SK-N-SH (cell line): ENCODE measurements at regions not wholly inside any gene's neighbourhood (a gene's known extent, or its start where the extent isn't known, plus 50 kb on each side); places are given as distances from the start of the nearest gene placed in this dataset.
A peak's percentile ranks its signal among the peaks of the same experiment; 100 is the strongest.

Experiments
- CTCF ChIA-PET: fragments of 300-600, 350-600 bp; formaldehyde crosslinking; extraction: SDS; loops from one replicate; lab custom pipeline; 2021; lab: Yijun Ruan, JAX
- POLR2A ChIA-PET: fragments of 350-600 bp; sonication (Branson Sonifier 250); formaldehyde crosslinking; extraction: SDS; loops from one replicate; lab custom pipeline; 2020; ENCODE audit warnings: antibody characterized with exemption, inconsistent platforms; lab: Yijun Ruan, JAX
- DNase-seq: peaks from one replicate; pipeline ENCODE4 v3.0.0; 2012
- H2AFZ ChIP-seq: fragments of 200-600 bp; sonication (generic); 2 replicates; pipeline ENCODE4 v1.8.1; 2016; ENCODE audit warnings: antibody characterized with exemption, mild to moderate bottlenecking, low read depth
- H3F3A ChIP-seq: fragments of 200-600 bp; sonication (generic); replicated peaks from 2 replicates; pipeline ENCODE3; 2016; ENCODE audit warnings: antibody characterized with exemption, mild to moderate bottlenecking; ENCODE audit not compliant: insufficient read depth
- H3K27ac ChIP-seq, 2 experiments: fragments of 200-500 bp in 1 of 2; fragments of 200-600 bp in 1 of 2; sonication (Bioruptor generic) in 1 of 2; sonication (generic), shearing (Covaris generic) in 1 of 2; 2 replicates each; pipeline versions ENCODE4 v1.5.1 to v1.6.1; 2014 to 2016; ENCODE audit warnings: low read depth in 2 of 2, inconsistent platforms in 1 of 2, low read length in 1 of 2, mild to moderate bottlenecking in 1 of 2, mixed read lengths in 1 of 2
- H3K27me3 ChIP-seq: fragments of 200-600 bp; sonication (generic), shearing (Covaris generic); 2 replicates; pipeline ENCODE4 v1.6.1; 2016; ENCODE audit warnings: mixed run types; ENCODE audit not compliant: insufficient read depth
- H3K36me3 ChIP-seq, 2 experiments: fragments of 200-500 bp in 1 of 2; fragments of 200-600 bp in 1 of 2; sonication (Bioruptor generic) in 1 of 2; sonication (generic) in 1 of 2; replicated peaks in 1 of 2; 2 replicates each; pipeline versions ENCODE3 to v1.5.1; 2014 to 2016; ENCODE audit warnings: low read length in 1 of 2, mild to moderate bottlenecking in 1 of 2; ENCODE audit not compliant: insufficient read depth in 2 of 2, control insufficient read depth in 1 of 2
- H3K4me1 ChIP-seq, 2 experiments: fragments of 200-500 bp in 1 of 2; fragments of 200-600 bp in 1 of 2; sonication (Bioruptor generic) in 1 of 2; sonication (generic), shearing (Covaris generic) in 1 of 2; 2 replicates each; pipeline versions ENCODE4 v1.5.1 to v1.6.1; 2014 to 2016; ENCODE audit warnings: low read depth in 1 of 2, low read length in 1 of 2, mixed run types in 1 of 2; ENCODE audit not compliant: insufficient read depth in 2 of 2, control insufficient read depth in 1 of 2
- H3K4me2 ChIP-seq: fragments of 200-600 bp; sonication (generic), shearing (Covaris generic); 2 replicates; pipeline ENCODE4 v1.6.1; 2017; ENCODE audit warnings: mixed run types
- H3K4me3 ChIP-seq, 2 experiments: fragments of 200-500 bp in 1 of 2; fragments of 200-600 bp in 1 of 2; sonication (Bioruptor generic) in 1 of 2; sonication (generic), shearing (Covaris generic) in 1 of 2; 2 replicates each; pipeline versions ENCODE4 v1.5.1 to v1.8.1; 2014 to 2016; ENCODE audit warnings: low read depth in 2 of 2, inconsistent platforms in 1 of 2, low read length in 1 of 2, mild to moderate bottlenecking in 1 of 2, mixed read lengths in 1 of 2, moderate library complexity in 1 of 2
- H3K79me2 ChIP-seq: fragments of 200-600 bp; sonication (generic); 2 replicates; pipeline ENCODE4 v1.8.1; 2017; ENCODE audit warnings: mild to moderate bottlenecking; ENCODE audit not compliant: insufficient read depth
- H3K9ac ChIP-seq: fragments of 200-600 bp; sonication (generic); 2 replicates; pipeline ENCODE4 v1.6.1; 2017; ENCODE audit warnings: mixed run types
- H3K9me2 ChIP-seq: fragments of 200-600 bp; sonication (generic); 2 replicates; pipeline ENCODE4 v1.6.1; 2017; ENCODE audit warnings: mixed run types
- H3K9me3 ChIP-seq: fragments of 200-600 bp; sonication (generic); 2 replicates; pipeline ENCODE4 v1.6.1; 2017; ENCODE audit warnings: mixed run types, mild to moderate bottlenecking, moderate library complexity
- H4K20me1 ChIP-seq: fragments of 200-600 bp; sonication (generic); 2 replicates; pipeline ENCODE4 v1.6.1; 2017; ENCODE audit warnings: mild to moderate bottlenecking, mixed run types; ENCODE audit not compliant: insufficient read depth
- CTCF ChIP-seq: fragments of 200-600 bp; sonication (generic); IDR thresholded peaks from 2 replicates; pipeline ENCODE4 v1.6.1; 2017; ENCODE audit warnings: antibody characterized with exemption, mild to moderate bottlenecking, moderate library complexity
- GABPA ChIP-seq: IDR thresholded peaks from 2 replicates; pipeline ENCODE4 v1.4.0; 2012; ENCODE audit warnings: low read depth, mild to moderate bottlenecking
- MEF2A ChIP-seq: IDR thresholded peaks from 2 replicates; pipeline ENCODE4 v1.4.0; 2012; ENCODE audit warnings: low read depth, borderline replicate concordance
- NRF1 ChIP-seq: IDR thresholded peaks from 2 replicates; pipeline ENCODE4 v1.6.1; 2012; ENCODE audit warnings: low read depth, mild to moderate bottlenecking, low read length
- RAD21 ChIP-seq: IDR thresholded peaks from 2 replicates; pipeline ENCODE4 v1.6.1; 2012; ENCODE audit warnings: mild to moderate bottlenecking, low read length
- RXRA ChIP-seq: IDR thresholded peaks from 2 replicates; pipeline ENCODE4 v1.4.0; 2012; ENCODE audit warnings: low read depth, mild to moderate bottlenecking, borderline replicate concordance
- SMC3 ChIP-seq: IDR thresholded peaks from 2 replicates; pipeline ENCODE4 v1.6.1; 2012; ENCODE audit warnings: low read depth, low read length, improper control_type of control experiment
- TAF1 ChIP-seq: IDR thresholded peaks from 2 replicates; pipeline ENCODE4 v1.6.1; 2012; ENCODE audit warnings: low read depth, mild to moderate bottlenecking, low read length, moderate library complexity, borderline replicate concordance
- WGBS: methylation state at CpG from one replicate; pipeline ENCODE4 v1.1.6; 2017; ENCODE audit warnings: low lambda C conversion rate; 5-methylcytosine and 5-hydroxymethylcytosine counted together

GRCh38 chr12:48286665-48287064, 64.1 kb downstream of the ZNF641 start:
- 0 out of 2 replicates have a peak overlapping the region, but pooled peaks have one; percentile 14 for H2AFZ ChIP-seq
- no peaks in the 10 kb centered on the region for H3K36me3 ChIP-seq
- 31% methylated on average over 3 of the region's 3 CpGs for WGBS
- H3K4me1 ChIP-seq, result no peaks in the 10 kb centered on the region
- no peak overlapping the region for H3K27ac ChIP-seq
- H3K9me2 ChIP-seq, result no peaks in the 10 kb centered on the region
- H3K4me2 ChIP-seq, result no peak overlapping the region
- CTCF ChIA-PET, result interaction anchor here (1.0 to 2.2 kb wide), 2 partner anchors 88 to 332 kb away, joined by 4 to 7 read pairs; no protein-coding TSS in a partner anchor
- no peaks in the 10 kb centered on the region for H3K79me2 ChIP-seq
- no peaks in the 10 kb centered on the region for H3F3A ChIP-seq
- no peak for DNase-seq
- no peaks in the 10 kb centered on the region for H3K27me3 ChIP-seq
- POLR2A ChIA-PET, result no interaction called here
- H3K9ac ChIP-seq, result no peak overlapping the region
- H3K9me3 ChIP-seq, result no peaks in the 10 kb centered on the region
- H3K4me3 ChIP-seq, result no peak overlapping the region; a peak in 1 of 4 replicates
- TF ChIP-seq CTCF, result peak; percentile 41
- TF ChIP-seq MEF2A, result no peak
- TF ChIP-seq RAD21, result 0 out of 2 replicates have a peak, but pooled peaks have one; percentile 20
- TF ChIP-seq TAF1, result no peak
- TF ChIP-seq RXRA, result no peak
- TF ChIP-seq NRF1, result no peak
- TF ChIP-seq SMC3, result 0 out of 2 replicates have a peak, but pooled peaks have one; percentile 13
- TF ChIP-seq, all 33 proteins: peak for 3
- no peaks in the 10 kb centered on the region for H4K20me1 ChIP-seq

- CTCF ChIA-PET, result interaction anchor here (1.0 to 2.2 kb wide), 2 partner anchors 88 to 332 kb away, joined by 4 to 7 read pairs; no protein-coding TSS in a partner anchor
- Histone ChIP-seq H2AFZ (peak overlapping the region; percentile 14; the same call in 1 of the 2 replicates), H3K9me3 (no peaks in the 10 kb centered on the region), H3F3A (no peaks in the 10 kb centered on the region), H3K4me2 (no peak overlapping the region), H3K9ac (no peak overlapping the region), H3K27ac (no peak overlapping the region)
- POLR2A ChIA-PET, result no interaction called here
- WGBS, result 15% methylated on average over 2 of the region's 2 CpGs
- TF ChIP-seq GABPA, result peak; percentile 48
- TF ChIP-seq SMC3, result no peak
- TF ChIP-seq, all 33 proteins: peak for 1
- Histone ChIP-seq H3K36me3 (no peaks in the 10 kb centered on the region), H3K4me1 (no peaks in the 10 kb centered on the region), H4K20me1 (no peaks in the 10 kb centered on the region), H3K4me3 (no peak overlapping the region), H3K79me2 (no peaks in the 10 kb centered on the region), H3K27me3 (no peaks in the 10 kb centered on the region), H3K9me2 (no peaks in the 10 kb centered on the region)
- no peak for DNase-seq
Observed at GRCh38 chr12:48285751-48286650, 64.7 kb downstream of the ZNF641 start.
